Effector memory CD4-positive, alpha-beta T cell (primary cell): ENCODE measurements at regions not wholly inside any gene's neighbourhood (a gene's known extent, or its start where the extent isn't known, plus 50 kb on each side); places are given as distances from the start of the nearest gene placed in this dataset.

Experiments used
- DNase-seq, 3 donors: peaks; one replicate each; pipeline ENCODE4 v3.0.0-alpha.2; 2020
- H3K27ac ChIP-seq: 2 replicates; pipeline ENCODE4 v1.7.0; 2013; ENCODE audit warnings: mild to moderate bottlenecking, low read length, moderate library complexity; ENCODE audit not compliant: insufficient read depth, poor library complexity, severe bottlenecking
- H3K27me3 ChIP-seq: replicated peaks from 2 replicates; pipeline ENCODE4 v1.7.0; 2013; ENCODE audit warnings: mild to moderate bottlenecking, low read length; ENCODE audit not compliant: insufficient read depth, control insufficient read depth, poor library complexity, severe bottlenecking
- H3K36me3 ChIP-seq: 2 replicates; pipeline ENCODE4 v1.7.0; 2013; ENCODE audit warnings: mild to moderate bottlenecking, low read length, moderate library complexity; ENCODE audit not compliant: control insufficient read depth, insufficient read depth
- H3K4me1 ChIP-seq: 2 replicates; pipeline ENCODE4 v1.7.0; 2013; ENCODE audit warnings: low read length, mild to moderate bottlenecking; ENCODE audit not compliant: control insufficient read depth, insufficient read depth, poor library complexity, severe bottlenecking
- H3K4me3 ChIP-seq: 2 replicates; pipeline ENCODE4 v1.7.0; 2013; ENCODE audit warnings: low read length, low read depth, mild to moderate bottlenecking; ENCODE audit not compliant: insufficient read depth, poor library complexity, severe bottlenecking
- H3K9me3 ChIP-seq: 2 replicates; pipeline ENCODE4 v1.7.0; 2013; ENCODE audit warnings: mild to moderate bottlenecking, low read length, moderate library complexity; ENCODE audit not compliant: control insufficient read depth

GRCh38 chrX:119996600-119997524 lies 53.3 kb upstream of the NKAP start:
- no peak overlapping the region for H3K4me3 ChIP-seq
- no peaks in the 10 kb centered on the region for H3K4me1 ChIP-seq
- H3K27ac ChIP-seq, result no peak overlapping the region
- H3K36me3 ChIP-seq, result no peaks in the 10 kb centered on the region
- H3K27me3 ChIP-seq, result peaks cover 28% of the 10 kb centered on the region
- H3K9me3 ChIP-seq, result no peaks in the 10 kb centered on the region
- no peak for DNase-seq

- no peak overlapping the region for H3K4me3 ChIP-seq
- no peak for DNase-seq
- no peaks in the 10 kb centered on the region for H3K9me3 ChIP-seq
- H3K27me3 ChIP-seq, result peaks cover 34% of the 10 kb centered on the region
- H3K36me3 ChIP-seq, result no peaks in the 10 kb centered on the region
- H3K27ac ChIP-seq, result no peak overlapping the region
- H3K4me1 ChIP-seq, result no peaks in the 10 kb centered on the region
These were observed 52.5 kb upstream of the NKAP start for GRCh38 chrX:119996069-119996468.
